ENCODE measurements at regions not wholly inside any gene's neighbourhood (a gene's known extent, or its start where the extent isn't known, plus 50 kb on each side); places are given as distances from the start of the nearest gene placed in this dataset.

GRCh38 chr6:144415014-144415413, 129.9 kb downstream of the UTRN start:
- no peak overlapping the region for H3K4me3 ChIP-seq (ENCODE audit: low read depth, low read length)
- no peak for TF ChIP-seq CTCF (conservative IDR thresholded peaks at IDR 0.05; ENCODE audit: low read depth, low read length)

GRCh38 chr6:144415835-144416237, 130.7 kb downstream of the UTRN start:
- no peak overlapping the region for H3K4me3 ChIP-seq (ENCODE audit: low read depth, low read length)
- TF ChIP-seq CTCF (conservative IDR thresholded peaks at IDR 0.05; ENCODE audit: low read depth, low read length): no peak
- DNase-seq (ENCODE audit: low read depth): peak; percentile 76

More at GRCh38 chr6:144415014-144415413, 129.9 kb downstream of the UTRN start:
- peak; percentile 87 for DNase-seq (ENCODE audit: low read depth)

- no peak for DNase-seq (ENCODE audit: low read depth)
- TF ChIP-seq CTCF (conservative IDR thresholded peaks at IDR 0.05; ENCODE audit: low read depth, low read length): no peak
- H3K4me3 ChIP-seq (ENCODE audit: low read depth, low read length): no peak overlapping the region
Measured at GRCh38 chr6:144416244-144416643, 131.1 kb downstream of the UTRN start.

- no peak for TF ChIP-seq CTCF (conservative IDR thresholded peaks at IDR 0.05; ENCODE audit: low read depth, low read length)
- no peak for DNase-seq (ENCODE audit: low read depth)
- no peak overlapping the region for H3K4me3 ChIP-seq (ENCODE audit: low read depth, low read length)
Measured at GRCh38 chr6:144416773-144417172, 131.6 kb downstream of the UTRN start.

GRCh38 chr6:144417681-144418080, 132.5 kb downstream of the UTRN start:
- H3K4me3 ChIP-seq (ENCODE audit: low read depth, low read length): no peak overlapping the region
- DNase-seq (ENCODE audit: low read depth): peak; percentile 70
- no peak for TF ChIP-seq CTCF (conservative IDR thresholded peaks at IDR 0.05; ENCODE audit: low read depth, low read length)

GRCh38 chr6:144418959-144419545, 133.9 kb downstream of the UTRN start:
- TF ChIP-seq CTCF (conservative IDR thresholded peaks at IDR 0.05; ENCODE audit: low read depth, low read length): no peak
- no peak overlapping the region for H3K4me3 ChIP-seq (ENCODE audit: low read depth, low read length)
- DNase-seq (ENCODE audit: low read depth): no peak

GRCh38 chr6:144423167-144423566, 138.0 kb downstream of the UTRN start:
- no peak for TF ChIP-seq CTCF (conservative IDR thresholded peaks at IDR 0.05; ENCODE audit: low read depth, low read length)
- H3K4me3 ChIP-seq (ENCODE audit: low read depth, low read length): no peak overlapping the region
- peak; percentile 48 for DNase-seq (ENCODE audit: low read depth)

All from choroid plexus epithelial cell (primary cell).